GM06990 (cell line): ENCODE measurements at regions not wholly inside any gene's neighbourhood (a gene's known extent, or its start where the extent isn't known, plus 50 kb on each side); places are given as distances from the start of the nearest gene placed in this dataset.
"Not testable (repeated sequence)": the region's sequence is repeated elsewhere in the genome, so short reads cannot be mapped to it uniquely, and the experiment has no call there.

Experiments used
- DNase-seq: peaks from one replicate; pipeline ENCODE4 v3.0.0-alpha.2; 2011; ENCODE audit not compliant: insufficient read length; ENCODE audit errors: extremely low read depth
- H3K27me3 ChIP-seq: replicated peaks from 2 replicates; pipeline ENCODE4 v1.6.0; 2011; ENCODE audit warnings: low read length; ENCODE audit not compliant: control insufficient read depth, insufficient read depth
- H3K36me3 ChIP-seq: 2 replicates; pipeline ENCODE4 v1.5.1; 2011; ENCODE audit warnings: low read length; ENCODE audit not compliant: control insufficient read depth, insufficient read depth
- H3K4me3 ChIP-seq: replicated peaks from 2 replicates; pipeline ENCODE4 v1.5.1; 2011; ENCODE audit warnings: low read depth, mild to moderate bottlenecking, control low read depth, low read length
- CTCF ChIP-seq: IDR thresholded peaks from 2 replicates; pipeline ENCODE4 v1.5.1; 2011; ENCODE audit warnings: low read length, control low read depth, mild to moderate bottlenecking, inconsistent platforms; ENCODE audit not compliant: insufficient read depth, poor library complexity, severe bottlenecking

GRCh38 chr5:104088876-104089778 is 526.5 kb upstream of the NUDT12 start:
- Histone ChIP-seq H3K4me3 (no peak overlapping the region), H3K27me3 (no peaks in the 10 kb centered on the region), H3K36me3 (no peaks in the 10 kb centered on the region)
- no peak for DNase-seq
- TF ChIP-seq CTCF, result no peak

GRCh38 chr5:104084896-104085295 is 522.3 kb upstream of the NUDT12 start:
- DNase-seq, result no peak
- no peak overlapping the region for H3K4me3 ChIP-seq

GRCh38 chr5:104082754-104083153 is 520.2 kb upstream of the NUDT12 start:
- no peaks in the 10 kb centered on the region for H3K36me3 ChIP-seq
- H3K27me3 ChIP-seq, result no peaks in the 10 kb centered on the region
- no peak for TF ChIP-seq CTCF
- DNase-seq, result no peak
- H3K4me3 ChIP-seq, result no peak overlapping the region

More at GRCh38 chr5:104084896-104085295, 522.3 kb upstream of the NUDT12 start:
- Histone ChIP-seq H3K27me3 (no peaks in the 10 kb centered on the region), H3K36me3 (no peaks in the 10 kb centered on the region)
- TF ChIP-seq CTCF, result no peak

GRCh38 chr5:104081232-104081631 is 518.6 kb upstream of the NUDT12 start:
- no peak for TF ChIP-seq CTCF
- Histone ChIP-seq H3K4me3 (no peak overlapping the region), H3K27me3 (no peaks in the 10 kb centered on the region), H3K36me3 (no peaks in the 10 kb centered on the region)
- DNase-seq, result no peak

- H3K4me3 ChIP-seq, result no peak overlapping the region
- H3K27me3 ChIP-seq, result no peaks in the 10 kb centered on the region
- no peak for DNase-seq
- TF ChIP-seq CTCF, result no peak
- H3K36me3 ChIP-seq, result no peaks in the 10 kb centered on the region
Observed at GRCh38 chr5:104080646-104081175, 518.1 kb upstream of the NUDT12 start.

- not testable (repeated sequence) for H3K4me3 ChIP-seq, DNase-seq, H3K27me3 ChIP-seq, H3K36me3 ChIP-seq
Observed at GRCh38 chr5:104079861-104080645, 517.5 kb upstream of the NUDT12 start.
